ENCODE measurements at regions not wholly inside any gene's neighbourhood (a gene's known extent, or its start where the extent isn't known, plus 50 kb on each side); places are given as distances from the start of the nearest gene placed in this dataset.

DNA sequence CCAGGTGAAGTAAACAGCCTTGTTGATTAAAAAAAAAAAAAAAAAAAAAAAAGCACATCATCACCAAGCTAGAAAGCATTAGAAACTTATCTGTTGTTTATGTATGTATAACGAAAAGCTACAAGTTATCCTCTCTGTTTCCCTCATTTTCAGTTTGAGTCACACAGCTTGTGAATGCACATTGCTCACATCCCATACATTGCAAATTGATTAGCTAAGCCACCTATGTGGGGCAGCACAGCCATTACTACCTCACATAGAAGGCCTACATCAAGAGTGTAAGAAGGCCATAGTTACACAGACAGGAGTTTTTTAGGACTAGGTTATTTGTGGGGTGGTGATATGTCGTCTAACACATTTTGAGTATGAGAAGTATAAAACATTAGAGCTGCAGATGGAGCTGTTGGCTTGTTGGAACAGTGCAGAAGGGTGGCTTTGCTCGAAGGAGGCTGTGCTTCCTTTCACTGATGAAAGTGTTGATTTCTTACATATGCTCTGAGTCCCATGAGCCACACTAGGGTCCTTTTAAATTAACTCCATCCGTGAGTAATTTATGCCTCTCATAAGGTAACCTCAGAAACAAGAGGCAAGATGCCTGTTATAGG lies 431.6 kb downstream of the GABRG1 start:
- Histone ChIP-seq H3K9me3 (replicated peaks in 1 of 3) (no peaks in the 10 kb centered on the region), H3K4me3 (no peak overlapping the region), H3K27ac (no peak overlapping the region), H3K36me3 (replicated peaks in 1 of 2) (no peaks in the 10 kb centered on the region), H3K27me3 (no peaks in the 10 kb centered on the region), H3K4me1 (replicated peaks in 1 of 2) (peaks cover 0 to 6% of the 10 kb centered on the region in 2 donors)
- WGBS, 4 donors, result 85 to 87% (median 86%) methylated on average over 4 of the region's 4 CpGs
- TF ChIP-seq, protein P1, sequence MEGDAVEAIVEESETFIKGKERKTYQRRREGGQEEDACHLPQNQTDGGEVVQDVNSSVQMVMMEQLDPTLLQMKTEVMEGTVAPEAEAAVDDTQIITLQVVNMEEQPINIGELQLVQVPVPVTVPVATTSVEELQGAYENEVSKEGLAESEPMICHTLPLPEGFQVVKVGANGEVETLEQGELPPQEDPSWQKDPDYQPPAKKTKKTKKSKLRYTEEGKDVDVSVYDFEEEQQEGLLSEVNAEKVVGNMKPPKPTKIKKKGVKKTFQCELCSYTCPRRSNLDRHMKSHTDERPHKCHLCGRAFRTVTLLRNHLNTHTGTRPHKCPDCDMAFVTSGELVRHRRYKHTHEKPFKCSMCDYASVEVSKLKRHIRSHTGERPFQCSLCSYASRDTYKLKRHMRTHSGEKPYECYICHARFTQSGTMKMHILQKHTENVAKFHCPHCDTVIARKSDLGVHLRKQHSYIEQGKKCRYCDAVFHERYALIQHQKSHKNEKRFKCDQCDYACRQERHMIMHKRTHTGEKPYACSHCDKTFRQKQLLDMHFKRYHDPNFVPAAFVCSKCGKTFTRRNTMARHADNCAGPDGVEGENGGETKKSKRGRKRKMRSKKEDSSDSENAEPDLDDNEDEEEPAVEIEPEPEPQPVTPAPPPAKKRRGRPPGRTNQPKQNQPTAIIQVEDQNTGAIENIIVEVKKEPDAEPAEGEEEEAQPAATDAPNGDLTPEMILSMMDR (IDR thresholded peaks at IDR 0.05), result no peak
- no peak for TF ChIP-seq POLR2A (IDR thresholded peaks at IDR 0.05)
- intact Hi-C loops (cut with DNase I), result no loop called here
- no peak for DNase-seq

DNA sequence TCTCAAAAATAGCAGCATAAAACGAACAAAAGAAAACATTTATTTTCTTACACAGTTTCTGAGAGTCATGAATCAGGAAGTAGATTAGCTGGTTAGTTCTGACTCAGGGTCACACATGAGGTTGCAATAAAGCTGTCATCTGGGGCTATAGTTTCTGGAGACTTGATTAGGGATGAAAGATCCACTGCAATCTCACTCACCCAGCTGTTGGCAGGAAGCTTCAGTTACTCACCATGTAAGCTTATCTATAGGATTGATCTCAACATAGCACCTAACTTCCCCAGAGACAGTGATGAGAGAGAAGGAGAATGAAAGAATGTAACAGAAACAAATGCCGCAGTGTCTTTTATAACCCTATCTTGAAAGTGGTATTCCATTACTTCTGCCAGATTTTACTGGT lies 435.5 kb downstream of the GABRG1 start:
- TF ChIP-seq, protein P1 (IDR thresholded peaks at IDR 0.05), result no peak
- no peak for TF ChIP-seq POLR2A (IDR thresholded peaks at IDR 0.05)
- H3K4me1 ChIP-seq (replicated peaks in 1 of 2), result no peaks in the 10 kb centered on the region
- WGBS, 4 donors, result 36 to 48% (median 44%) methylated on average over 2 of the region's 2 CpGs
- intact Hi-C loops (cut with DNase I), result no loop called here
- H3K36me3 ChIP-seq (replicated peaks in 1 of 2), result no peaks in the 10 kb centered on the region
- H3K9me3 ChIP-seq (replicated peaks in 1 of 3), result no peaks in the 10 kb centered on the region
- no peak for DNase-seq
- no peaks in the 10 kb centered on the region for H3K27me3 ChIP-seq
- no peak overlapping the region for H3K27ac ChIP-seq
- no peak overlapping the region for H3K4me3 ChIP-seq

DNA sequence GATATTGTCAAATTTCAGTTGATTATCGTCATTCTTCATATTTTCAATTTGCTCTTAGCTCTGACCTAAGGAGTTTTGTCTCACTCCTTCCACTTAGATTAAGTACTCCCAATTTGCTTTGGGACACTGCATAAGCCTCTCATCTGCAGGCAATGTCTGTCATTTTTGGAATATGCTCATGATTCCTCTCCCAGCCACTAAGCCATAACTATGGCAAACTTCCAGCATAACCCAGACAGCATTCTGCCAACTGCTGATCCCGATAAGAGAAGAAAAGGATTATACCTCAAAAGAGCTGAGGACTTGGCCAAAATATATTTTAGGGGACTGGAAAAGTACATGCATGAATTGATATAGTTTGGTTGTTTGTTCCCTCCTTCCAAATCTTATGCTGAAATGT lies 444.4 kb downstream of the GABRG1 start:
- intact Hi-C loops (cut with DNase I), result no loop called here
- H3K9me3 ChIP-seq (replicated peaks in 1 of 3), result no peaks in the 10 kb centered on the region
- H3K27me3 ChIP-seq, result no peaks in the 10 kb centered on the region
- 81 to 92% (median 88%) methylated on average over 2 of the region's 2 CpGs for WGBS, 4 donors
- H3K27ac ChIP-seq, result no peak overlapping the region
- no peaks in the 10 kb centered on the region for H3K4me1 ChIP-seq (replicated peaks in 1 of 2)
- H3K36me3 ChIP-seq (replicated peaks in 1 of 2), result no peaks in the 10 kb centered on the region
- no peak for DNase-seq
- no peak overlapping the region for H3K4me3 ChIP-seq
- TF ChIP-seq, protein P1 (IDR thresholded peaks at IDR 0.05), result no peak
- TF ChIP-seq POLR2A (IDR thresholded peaks at IDR 0.05), result no peak

DNA sequence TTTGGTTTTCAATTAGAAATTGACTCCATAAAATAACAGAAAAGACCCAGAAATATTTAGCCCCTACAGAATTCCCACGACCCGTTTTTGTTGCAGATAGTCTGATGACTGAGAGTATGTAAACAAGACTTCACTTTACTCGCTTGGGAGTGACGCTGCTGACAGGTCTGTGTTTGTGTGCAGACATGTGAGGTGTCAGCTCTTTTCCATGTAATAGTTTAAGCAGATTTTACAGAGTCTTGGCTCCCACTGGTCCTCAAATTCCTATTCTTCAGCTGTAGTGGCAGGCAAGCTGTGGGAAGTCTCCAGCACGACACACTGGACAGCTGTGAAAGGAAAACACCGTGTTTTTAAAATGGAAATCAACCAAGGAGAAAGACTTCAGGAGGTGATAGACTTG lies 455.7 kb downstream of the GABRG1 start:
- DNase-seq, result no peak
- intact Hi-C loops (cut with DNase I), result no loop called here
- Histone ChIP-seq H3K4me1 (replicated peaks in 1 of 2) (no peaks in the 10 kb centered on the region), H3K9me3 (replicated peaks in 1 of 3) (no peaks in the 10 kb centered on the region), H3K4me3 (no peak overlapping the region), H3K27me3 (no peaks in the 10 kb centered on the region), H3K27ac (no peak overlapping the region), H3K36me3 (replicated peaks in 1 of 2) (no peaks in the 10 kb centered on the region)
- WGBS, 4 donors, result 74 to 85% (median 79%) methylated on average over 6 of the region's 6 CpGs
- no peak for TF ChIP-seq POLR2A (IDR thresholded peaks at IDR 0.05)
- TF ChIP-seq, protein P1 (IDR thresholded peaks at IDR 0.05), result no peak
